Testis (tissue), 2 donors: ENCODE measurements at regions not wholly inside any gene's neighbourhood (a gene's known extent, or its start where the extent isn't known, plus 50 kb on each side); places are given as distances from the start of the nearest gene placed in this dataset.

Experiments used
- DNase-seq: peaks from one replicate; pipeline ENCODE4 v3.0.0-alpha.2; 2019
- H3K27ac ChIP-seq, 2 donors: fragments of 200-600 bp; sonication (generic); one replicate each; pipeline ENCODE4 v1.5.1; 2019
- H3K27me3 ChIP-seq: fragments of 200-600 bp; sonication (generic); one replicate; pipeline ENCODE4 v1.5.1; 2019
- H3K36me3 ChIP-seq: fragments of 200-600 bp; sonication (generic); one replicate; pipeline ENCODE4 v1.5.1; 2017; ENCODE audit warnings: low read depth; ENCODE audit errors: missing control alignments
- H3K4me1 ChIP-seq: fragments of 200-600 bp; sonication (generic); one replicate; pipeline ENCODE4 v1.5.1; 2019
- H3K4me3 ChIP-seq, 2 donors: fragments of 200-600 bp; sonication (generic); one replicate each; pipeline ENCODE4 v1.5.1; 2017 to 2019
- H3K9me3 ChIP-seq: fragments of 200-600 bp; sonication (generic); one replicate; pipeline ENCODE4 v1.5.1; 2017
- CTCF ChIP-seq, 3 experiments: fragments of 450-650 bp in 2 of 3; fragments of 200-600 bp in 1 of 3; sonication (generic) in 1 of 3; IDR thresholded peaks; one replicate each; pipeline ENCODE4 v1.5.1; 2016 to 2019; ENCODE audit warnings: antibody characterized with exemption in 3 of 3, mild to moderate bottlenecking in 2 of 3, moderate library complexity in 1 of 3
- POLR2A ChIP-seq: fragments of 450-650 bp; IDR thresholded peaks from one replicate; pipeline ENCODE4 v1.6.1; 2017; ENCODE audit warnings: antibody characterized with exemption, mild to moderate bottlenecking, moderate library complexity
- WGBS, 2 donors: methylation state at CpG; one replicate each; pipeline ENCODE4 v1.1.5; 2018; 5-methylcytosine and 5-hydroxymethylcytosine counted together
- intact Hi-C: fragments of 100-400 bp; cut with DNase I; formaldehyde crosslinking; loops from one replicate; pipeline ENCODE4 v1.15.1; 2023; ENCODE audit warnings: low total_unique reads

- no peaks in the 10 kb centered on the region for H3K27me3 ChIP-seq
- no peak overlapping the region for H3K4me3 ChIP-seq
- intact Hi-C loops = no loop called here
- 77 to 87% methylated on average over 12 of the region's 12 CpGs for WGBS, 2 donors
- H3K36me3 ChIP-seq = no peaks in the 10 kb centered on the region
- no peaks in the 10 kb centered on the region for H3K9me3 ChIP-seq
- TF ChIP-seq CTCF (IDR thresholded peaks at IDR 0.05) = no peak
- no peak for TF ChIP-seq POLR2A
- H3K27ac ChIP-seq = no peak overlapping the region
- H3K4me1 ChIP-seq = no peaks in the 10 kb centered on the region
- DNase-seq = no peak
Measured at GRCh38 chr11:44512818-44513217, 52.6 kb upstream of the CD82 start.

GRCh38 chr11:44515048-44515447 is 50.4 kb upstream of the CD82 start:
- no peak overlapping the region for H3K27ac ChIP-seq
- no peaks in the 10 kb centered on the region for H3K9me3 ChIP-seq
- H3K4me1 ChIP-seq = no peaks in the 10 kb centered on the region
- no peaks in the 10 kb centered on the region for H3K27me3 ChIP-seq
- no peak overlapping the region for H3K4me3 ChIP-seq
- TF ChIP-seq POLR2A = no peak
- no peak for TF ChIP-seq CTCF (IDR thresholded peaks at IDR 0.05)
- WGBS, 2 donors = 60 to 78% methylated on average over 2 of the region's 2 CpGs
- intact Hi-C loops = no loop called here
- peak; percentile 23 for DNase-seq
- no peaks in the 10 kb centered on the region for H3K36me3 ChIP-seq
